GM20431 (cell line): ENCODE measurements at regions not wholly inside any gene's neighbourhood (a gene's known extent, or its start where the extent isn't known, plus 50 kb on each side); places are given as distances from the start of the nearest gene placed in this dataset.
"Not testable (repeated sequence)": the region's sequence is repeated elsewhere in the genome, so short reads cannot be mapped to it uniquely, and the experiment has no call there.

Experiments used
- in situ Hi-C: fragments of 300-500 bp; cut with MseI, MboI; formaldehyde crosslinking; loops from one replicate; pipeline ENCODE4 v1.15.0; 2020; ENCODE audit warnings: low sequenced_read_pairs; ENCODE audit not compliant: unreplicated experiment

DNA sequence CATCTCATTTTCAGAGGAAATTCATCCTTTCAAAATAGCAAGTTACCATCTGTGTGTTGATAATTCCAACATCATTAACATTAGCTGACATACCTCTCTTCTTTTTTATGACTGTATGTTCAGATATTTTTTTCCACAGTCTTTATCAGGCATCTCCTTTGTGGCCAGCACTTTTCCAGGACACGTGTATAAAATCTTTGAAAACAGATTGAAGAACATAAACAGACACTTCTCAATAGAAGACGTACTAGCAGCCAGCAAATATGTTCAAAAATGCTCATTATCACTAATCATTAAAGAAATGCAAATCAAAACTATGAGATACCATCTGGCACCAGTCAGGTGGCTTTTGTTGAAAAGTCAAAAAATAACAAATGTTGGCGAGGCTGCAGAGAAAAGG, 734.3 kb downstream of the SEMA5A start:
- in situ Hi-C loops, result no loop called here

DNA sequence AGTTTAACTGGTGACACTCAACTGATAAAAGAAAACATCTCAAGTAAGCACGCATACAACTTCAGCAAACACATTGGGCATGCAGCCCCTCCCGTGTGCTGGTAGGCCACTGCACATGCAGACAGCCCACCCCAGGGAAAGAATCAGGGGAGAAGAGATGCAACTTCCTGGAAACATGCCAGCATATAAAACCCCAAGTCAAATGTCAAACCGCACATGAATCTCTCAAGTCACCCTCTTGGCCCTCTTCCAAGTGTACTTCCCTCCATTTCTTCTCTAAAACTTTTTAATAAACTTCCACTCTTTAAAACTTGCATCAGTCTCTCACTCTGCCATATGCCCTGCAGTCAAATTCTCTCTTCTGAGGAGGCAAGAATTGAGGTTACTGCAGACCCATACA, 732.7 kb downstream of the SEMA5A start:
- in situ Hi-C loops, result no loop called here

DNA sequence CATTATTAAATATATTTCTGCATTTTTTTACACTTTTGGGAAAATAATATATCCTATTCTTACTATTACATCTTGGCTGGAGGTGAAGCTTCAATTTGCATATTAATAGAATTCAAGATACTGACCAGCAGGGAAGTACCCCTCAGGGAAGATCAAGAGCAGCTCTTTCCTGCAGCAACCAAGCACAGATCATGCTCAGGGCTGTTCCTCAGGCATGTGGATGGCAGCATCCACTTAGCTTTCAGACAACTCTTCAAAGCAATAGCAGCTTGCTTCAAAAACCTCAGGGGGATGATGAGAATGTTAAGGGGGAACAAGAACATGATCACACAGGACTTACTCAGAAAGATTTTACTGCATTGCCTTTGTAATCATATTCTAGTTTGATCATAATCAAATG, 731.8 kb downstream of the SEMA5A start:
- in situ Hi-C loops, result no loop called here

DNA sequence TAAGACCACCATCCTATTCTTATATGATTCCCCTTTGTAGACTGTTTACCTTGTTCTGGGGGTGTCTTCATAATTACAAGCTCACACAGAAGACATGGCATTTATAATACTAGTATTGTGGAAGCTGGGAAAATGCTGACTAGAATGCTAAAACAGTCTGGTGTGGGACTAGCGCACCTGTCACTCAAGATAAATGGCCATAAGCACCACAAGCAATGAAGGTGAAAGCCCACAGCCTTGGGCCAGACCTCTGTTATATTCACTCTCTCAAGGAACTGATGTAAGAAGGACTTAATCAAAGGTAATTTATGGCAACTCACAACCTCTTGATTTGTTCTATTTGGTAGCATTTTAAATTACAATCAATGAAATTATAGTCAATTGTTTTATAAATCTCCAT, 721.5 kb downstream of the SEMA5A start:
- in situ Hi-C loops, result no loop called here

DNA sequence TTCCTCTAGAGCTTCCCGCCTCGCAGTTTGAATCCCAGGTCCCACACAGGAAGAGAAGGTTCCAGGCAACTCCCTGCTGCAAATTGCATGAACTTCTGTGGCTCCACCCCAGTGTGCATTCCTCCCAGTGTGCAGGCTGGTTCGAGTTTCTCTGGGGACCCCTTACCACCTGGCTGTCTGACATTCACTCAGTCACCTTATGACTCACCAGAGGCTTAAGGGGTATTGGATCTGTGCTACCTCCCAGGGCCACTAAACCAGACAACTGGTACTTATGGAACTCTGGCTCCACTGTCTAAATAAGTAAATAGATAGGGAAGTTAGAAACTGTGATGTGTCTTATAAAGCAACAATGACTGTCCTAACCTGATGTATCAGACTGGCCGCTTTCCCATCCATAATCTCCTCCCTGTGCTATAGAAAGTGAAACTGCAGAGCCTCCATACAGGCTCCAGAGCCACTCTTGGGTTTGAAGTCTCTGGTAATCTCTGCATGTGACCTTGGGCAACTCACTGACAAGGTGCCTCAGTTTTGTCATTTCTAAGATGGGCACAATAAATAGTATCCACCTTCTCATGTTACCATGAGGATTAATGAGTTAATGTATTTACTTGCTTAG, 720.6 kb downstream of the SEMA5A start:
- in situ Hi-C loops, result no loop called here

DNA sequence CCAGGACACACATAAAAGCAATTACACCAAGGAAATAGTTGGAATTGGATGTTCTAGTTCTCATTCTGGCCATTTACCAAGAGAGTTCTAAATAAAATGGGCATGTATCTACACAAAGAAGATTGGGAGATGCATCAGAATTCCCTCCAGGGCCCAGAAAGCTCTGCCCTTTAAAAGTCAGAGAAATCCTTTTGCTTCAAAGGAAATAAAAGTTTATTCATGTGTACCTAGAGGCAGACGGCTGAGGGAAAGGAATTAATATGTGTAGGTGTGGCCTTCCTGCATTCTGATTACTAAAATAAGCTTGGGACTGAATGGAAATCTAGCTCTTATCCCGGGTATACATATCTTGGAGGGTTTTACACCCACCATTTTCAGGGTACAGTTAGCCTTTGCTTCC, 719.4 kb downstream of the SEMA5A start:
- in situ Hi-C loops, result no loop called here

DNA sequence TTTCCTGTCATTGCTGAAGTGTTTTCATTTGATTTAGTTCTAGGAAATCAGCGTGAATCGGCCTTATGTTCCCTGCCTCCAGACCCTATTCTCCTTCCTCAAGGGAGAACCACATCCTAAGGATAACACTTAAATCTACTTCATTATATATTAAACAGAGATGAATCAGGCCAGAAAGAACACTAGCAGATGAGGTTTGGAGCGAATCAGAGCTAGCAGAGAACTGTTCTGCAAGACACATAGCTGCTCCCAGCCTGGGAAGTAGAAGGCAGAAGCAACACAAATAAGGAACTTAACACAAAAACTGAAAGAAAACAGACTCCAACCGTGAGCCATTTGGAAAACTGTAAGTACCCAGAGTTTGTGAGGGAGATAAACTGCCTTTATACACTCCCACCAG, 718.2 kb downstream of the SEMA5A start:
- in situ Hi-C loops, result no loop called here

DNA sequence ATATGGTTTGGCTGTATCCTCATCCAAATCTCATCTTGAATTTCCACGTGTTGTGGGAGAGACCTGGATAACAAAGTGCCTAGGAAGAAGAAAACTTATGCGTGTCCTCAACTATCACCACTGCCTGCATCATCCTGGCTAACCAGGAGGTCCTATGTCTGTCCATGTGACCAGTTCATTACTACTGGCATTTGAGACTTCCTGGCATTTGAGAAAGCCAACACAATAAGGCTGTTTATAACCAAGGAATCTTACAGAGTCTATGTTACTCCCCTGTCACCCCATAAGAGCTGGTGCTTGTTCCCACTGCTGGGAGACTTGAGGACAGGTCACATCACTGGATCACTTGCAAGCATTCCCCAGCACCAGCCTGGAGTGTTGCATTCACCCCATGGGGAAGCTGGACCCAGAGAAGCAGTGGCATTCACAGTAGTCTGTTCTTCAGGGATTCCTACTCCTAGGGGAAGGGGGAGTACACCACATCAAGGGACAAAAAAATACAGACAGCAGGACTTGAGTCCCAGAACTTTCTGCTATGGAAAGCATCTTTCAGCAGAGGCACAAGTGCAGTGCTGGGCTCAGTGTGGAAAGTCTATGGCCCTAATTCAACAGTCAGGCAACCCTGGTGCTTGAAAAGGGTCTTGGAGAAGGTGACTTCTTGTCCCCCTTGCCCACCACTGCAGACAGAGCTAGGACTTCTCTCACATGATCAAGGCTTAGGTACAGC, 717.1 kb downstream of the SEMA5A start:
- in situ Hi-C loops, result no loop called here

DNA sequence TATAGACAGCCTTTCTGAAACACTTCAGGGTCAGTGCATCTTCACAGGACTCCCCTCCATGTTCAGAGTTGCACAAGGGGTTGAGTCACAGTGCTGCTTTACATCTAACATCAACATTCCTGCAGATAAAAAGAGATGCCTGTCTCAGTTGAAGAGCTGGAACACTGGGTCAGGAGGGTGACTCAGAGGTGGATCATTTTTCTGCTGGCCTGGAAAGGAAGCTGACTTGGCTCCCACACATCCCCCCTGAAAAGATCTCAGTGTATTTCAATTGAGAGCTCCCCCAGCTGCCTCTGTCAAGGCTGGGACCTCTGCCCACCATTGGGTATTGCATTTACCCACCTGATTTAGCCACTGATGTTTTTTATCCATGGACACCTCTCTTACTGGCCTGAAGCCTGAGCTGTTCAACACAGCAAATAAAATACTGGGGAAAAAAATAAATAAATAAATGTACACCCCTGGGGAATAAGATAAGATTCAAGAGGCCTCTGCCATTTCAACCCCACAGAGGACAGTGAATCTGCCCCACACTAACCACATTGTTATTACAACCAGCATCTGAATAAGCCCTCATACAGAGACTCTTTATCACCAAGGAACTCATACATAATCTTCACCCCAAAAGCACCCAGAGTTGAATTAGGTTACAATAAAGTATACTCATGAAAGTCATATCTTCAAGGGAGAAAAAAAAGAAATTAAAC, 716.4 kb downstream of the SEMA5A start:
- in situ Hi-C loops, result no loop called here

DNA sequence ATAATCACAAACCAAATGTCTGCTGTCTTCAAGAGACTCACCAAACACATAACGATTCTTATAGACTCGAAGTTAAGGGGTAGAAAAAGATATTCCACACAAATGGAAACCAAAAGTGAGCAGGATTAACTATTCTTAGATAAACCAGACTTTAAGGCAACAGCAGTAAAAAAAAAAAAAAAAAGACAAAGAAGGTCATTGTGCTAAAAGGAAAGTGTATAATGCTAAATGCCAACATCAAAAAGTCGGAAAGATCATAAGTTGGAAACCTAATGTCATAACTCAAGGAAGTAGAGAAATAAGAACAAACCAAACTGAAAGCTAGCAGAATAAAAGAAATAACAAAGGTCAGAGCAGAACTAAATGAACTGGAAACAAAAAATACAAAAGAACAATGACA, 714.6 kb downstream of the SEMA5A start:
- in situ Hi-C loops, result no loop called here

DNA sequence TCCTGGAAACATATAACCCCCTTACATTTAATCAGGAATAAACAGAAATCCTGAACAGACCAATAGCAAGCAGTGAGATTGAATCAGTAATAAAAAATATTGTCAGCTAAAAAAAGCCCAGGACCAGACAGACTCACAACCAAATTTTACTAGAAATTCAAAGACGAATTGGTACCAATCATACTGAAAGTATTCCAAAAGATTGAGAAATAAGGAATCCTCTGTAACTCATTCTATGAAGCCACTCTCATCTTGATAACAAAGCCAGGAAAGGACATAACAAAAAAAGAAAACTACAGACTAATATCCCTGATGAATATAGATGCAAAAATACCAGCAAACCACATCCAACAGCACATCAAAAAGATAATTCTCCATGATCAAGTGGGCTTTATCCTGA, 714.0 kb downstream of the SEMA5A start:
- in situ Hi-C loops, result no loop called here

DNA sequence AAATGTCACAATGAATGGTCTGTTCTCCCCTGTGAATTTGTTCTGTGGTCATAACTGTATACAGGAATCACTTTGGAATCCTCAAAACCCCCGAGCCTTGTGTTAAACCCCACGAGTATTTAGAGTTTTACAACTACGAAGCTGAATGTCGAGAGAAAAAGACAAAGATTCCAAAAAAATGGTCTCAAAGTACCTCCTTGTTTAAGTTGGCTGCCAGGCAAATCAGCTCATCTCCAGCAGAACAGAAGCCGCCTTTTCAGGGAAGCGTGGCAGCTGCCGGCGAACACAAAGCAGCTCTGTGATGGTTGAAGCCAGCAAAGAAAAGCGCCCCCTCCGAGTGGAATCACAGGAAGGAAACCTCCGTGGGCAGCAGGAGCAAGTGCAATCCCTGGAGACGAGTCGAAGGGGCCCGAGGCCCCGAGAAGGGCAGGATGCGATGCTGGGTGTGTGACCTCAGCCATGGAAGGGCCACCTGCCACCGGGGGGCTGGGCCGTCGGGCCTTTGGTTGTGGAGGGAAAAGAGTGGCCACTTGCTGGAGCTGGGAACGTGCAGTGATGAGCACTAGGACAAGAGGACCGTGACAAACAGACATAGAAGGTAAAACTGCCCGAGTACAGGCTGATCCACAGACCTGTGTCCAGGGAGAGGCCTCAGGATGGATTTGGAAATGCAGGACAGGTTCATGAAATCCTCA, 706.4 kb downstream of the SEMA5A start:
- in situ Hi-C loops, result no loop called here

DNA sequence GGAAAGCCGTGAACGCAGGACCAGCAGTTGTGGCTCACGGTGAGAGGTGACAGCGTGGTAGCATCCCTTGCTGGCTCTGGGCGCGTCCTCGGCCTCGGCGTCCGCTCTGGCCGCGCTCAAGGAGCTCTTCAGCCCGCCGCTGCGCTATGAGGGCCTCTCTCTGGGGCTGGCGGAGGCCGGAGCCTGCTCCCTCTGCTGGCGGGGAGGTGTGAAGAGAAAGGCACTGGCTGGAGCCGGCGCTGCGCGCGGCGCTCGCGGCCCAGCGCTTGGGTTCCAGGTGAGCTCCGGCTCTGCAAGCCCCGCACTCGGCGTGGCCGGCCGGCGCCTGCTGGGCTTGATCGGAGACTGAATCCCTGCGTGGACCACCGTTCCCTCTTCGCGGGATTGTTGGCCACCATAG, 705.6 kb downstream of the SEMA5A start:
- in situ Hi-C loops, result no loop called here

DNA sequence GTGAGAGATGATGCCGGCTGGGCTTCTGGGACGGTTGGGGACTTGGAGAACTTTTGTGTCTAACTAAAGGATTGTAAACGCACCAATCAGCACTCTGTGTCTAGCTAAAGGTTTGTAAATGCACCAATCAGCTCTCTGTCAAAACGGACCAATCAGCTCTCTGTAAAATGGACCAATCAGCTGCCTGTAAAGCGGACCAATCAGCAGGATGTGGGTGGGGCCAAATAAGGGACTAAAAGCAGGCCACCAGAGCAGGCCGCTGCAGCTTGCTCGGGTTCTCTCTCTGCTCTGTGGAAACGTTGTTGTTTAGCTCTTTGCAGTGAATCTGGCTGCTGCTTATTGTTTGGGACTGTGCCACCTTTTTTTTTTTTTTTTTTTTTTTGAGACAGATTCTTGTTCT, 705.1 kb downstream of the SEMA5A start:
- in situ Hi-C loops, result not testable (repeated sequence)

DNA sequence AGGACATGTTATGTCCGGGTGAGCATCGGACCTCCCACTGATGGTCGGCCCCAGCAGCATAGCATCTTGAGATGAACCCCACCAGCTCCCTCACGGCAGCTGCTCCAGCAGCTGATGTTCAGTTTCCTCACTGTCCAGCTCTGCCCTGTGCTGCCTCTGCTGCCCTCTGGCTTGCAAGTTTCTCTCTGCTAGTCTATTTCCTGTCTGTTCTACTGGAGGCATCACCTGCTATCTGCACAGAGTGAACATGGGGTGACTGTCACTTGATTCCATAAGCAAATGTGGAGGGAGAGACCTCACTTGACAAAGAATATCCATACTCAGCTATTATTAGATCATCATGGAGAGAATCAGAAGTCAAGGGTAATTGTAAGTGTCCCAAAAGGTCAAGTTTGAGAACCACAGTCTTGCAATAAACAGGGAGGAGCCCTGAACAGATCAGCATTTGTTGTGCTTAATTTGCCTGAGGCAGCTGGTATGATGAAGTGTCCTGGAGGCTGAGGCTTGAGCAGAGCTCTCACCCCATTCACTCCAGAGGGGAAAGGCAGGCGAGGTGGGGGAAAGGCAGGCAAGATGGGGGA, 702.8 kb downstream of the SEMA5A start:
- in situ Hi-C loops, result no loop called here

DNA sequence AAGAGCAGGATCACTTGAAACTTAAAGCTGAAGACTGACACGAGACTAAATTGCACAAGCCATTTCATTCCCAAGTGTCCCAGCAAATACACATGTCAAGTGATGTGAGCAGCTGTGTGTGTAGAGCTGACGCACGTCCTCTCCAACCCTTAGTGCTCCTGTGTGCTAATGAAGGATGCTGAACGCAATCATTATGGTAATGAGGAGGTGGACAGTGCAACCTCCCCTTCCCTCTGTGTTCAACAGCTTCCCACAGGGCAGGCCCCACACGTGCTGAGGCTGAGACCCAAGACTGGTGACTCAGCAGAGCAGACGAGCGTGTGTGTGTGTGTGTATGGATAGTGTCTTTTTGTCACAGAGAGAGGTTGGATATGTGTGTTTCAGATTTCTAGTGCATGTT, 702.1 kb downstream of the SEMA5A start:
- in situ Hi-C loops, result no loop called here

DNA sequence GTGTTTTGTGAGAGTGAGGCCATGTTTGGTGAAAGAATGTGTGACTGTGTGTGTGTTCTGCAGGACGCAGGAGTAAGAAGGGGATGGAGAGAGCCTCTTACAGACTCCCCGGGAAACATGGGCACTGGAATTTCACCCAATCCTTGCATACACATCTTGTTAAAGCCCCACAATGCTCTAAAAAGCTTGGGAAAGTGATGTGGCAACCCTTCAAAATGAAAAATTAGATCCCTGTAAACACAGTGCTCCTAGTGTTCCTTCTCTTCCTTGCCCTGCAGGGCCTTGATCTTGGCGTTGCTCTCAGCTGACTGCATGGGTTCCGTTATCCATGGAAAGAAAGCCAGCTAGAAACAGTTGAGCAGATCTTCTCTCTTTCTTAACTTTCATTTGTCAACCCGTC, 701.7 kb downstream of the SEMA5A start:
- in situ Hi-C loops, result no loop called here

DNA sequence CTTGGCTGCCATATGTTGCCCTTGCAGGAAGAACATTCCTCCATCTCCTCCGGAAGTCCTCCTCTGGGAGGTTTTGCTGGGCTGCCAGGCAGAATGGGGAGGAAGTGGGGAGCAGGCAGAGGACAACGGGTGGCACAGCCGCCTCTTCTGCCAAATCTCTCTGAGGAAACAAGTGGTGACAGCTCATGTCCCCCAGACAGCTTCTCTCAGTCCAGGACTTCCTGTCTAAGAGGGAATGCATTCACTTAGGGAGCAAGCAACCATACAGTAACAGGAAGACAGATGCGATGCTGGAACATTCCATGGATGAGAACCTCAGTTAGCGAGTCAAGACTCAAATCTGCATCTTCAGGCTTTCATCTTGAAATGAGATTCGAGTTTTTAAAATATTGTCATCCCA, 701.0 kb downstream of the SEMA5A start:
- in situ Hi-C loops, result no loop called here

DNA sequence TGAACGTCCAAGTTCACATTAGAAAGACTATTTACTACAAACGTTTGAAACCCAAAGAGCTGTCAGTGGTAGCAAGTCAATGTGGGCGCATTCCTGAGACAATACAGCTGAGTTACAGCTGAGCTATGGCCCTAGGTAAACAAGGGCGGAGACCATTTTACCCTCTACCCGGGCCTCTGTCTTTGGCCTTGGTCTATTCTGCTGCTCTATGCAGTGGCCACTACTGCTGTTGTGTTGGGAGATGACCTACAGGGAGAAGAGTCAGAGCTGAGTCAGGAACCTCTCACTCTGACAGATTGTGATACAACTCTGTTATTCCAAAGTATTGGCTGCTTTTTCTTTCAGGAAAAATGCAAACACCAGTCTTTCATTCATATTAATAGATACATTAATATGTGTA, 700.6 kb downstream of the SEMA5A start:
- in situ Hi-C loops, result no loop called here

DNA sequence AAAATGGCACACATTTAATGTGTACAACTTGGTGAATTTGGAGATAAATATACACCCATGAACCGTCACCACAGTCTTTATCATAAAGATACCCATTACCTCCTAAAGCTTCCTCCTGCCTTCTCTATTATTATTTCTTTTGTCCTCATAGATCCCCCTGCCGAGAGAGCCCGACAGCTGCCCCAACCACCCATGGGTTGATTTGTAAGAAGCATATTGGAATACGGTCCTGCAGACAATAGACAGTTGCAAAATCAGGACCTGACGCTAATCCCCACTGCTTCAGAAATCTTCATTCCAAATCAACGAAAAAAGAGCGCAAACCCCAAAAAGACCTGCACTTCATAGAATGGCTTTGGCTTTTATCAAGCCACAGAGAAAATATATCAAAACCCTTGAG, 697.5 kb downstream of the SEMA5A start:
- in situ Hi-C loops, result no loop called here
